Activated CD8-positive, alpha-beta T cell treated with anti-CD3 and anti-CD28 coated beads for 36 hours (primary cell): ENCODE measurements at regions not wholly inside any gene's neighbourhood (a gene's known extent, or its start where the extent isn't known, plus 50 kb on each side); places are given as distances from the start of the nearest gene placed in this dataset.

Experiments used
- ATAC-seq: fragments of 200-7000 bp; cut with Tn5 transposase; one replicate; pipeline ENCODE4 v1.10.0; 2021; ENCODE audit warnings: mild to moderate bottlenecking, moderate library complexity
- CTCF ChIA-PET: fragments of 350-600 bp; sonication (Branson Sonifier 250); formaldehyde crosslinking; loops from one replicate; lab custom pipeline; 2021; ENCODE audit warnings: antibody characterized with exemption; lab: Charles Lee
- POLR2A ChIA-PET: fragments of 350-600 bp; sonication (Branson Sonifier 250); formaldehyde crosslinking; loops from one replicate; lab custom pipeline; 2021; ENCODE audit warnings: antibody characterized with exemption; lab: Charles Lee
- DNase-seq: peaks from one replicate; pipeline ENCODE4 v3.0.0-alpha.2; 2020
- H3K27ac Mint-ChIP-seq: one replicate; pipeline ENCODE4 v1.8.0; 2021; ENCODE audit warnings: mild to moderate bottlenecking, mixed read lengths
- H3K27me3 Mint-ChIP-seq: one replicate; pipeline ENCODE4 v1.8.0; 2021; ENCODE audit warnings: mixed read lengths
- H3K36me3 Mint-ChIP-seq: one replicate; pipeline ENCODE4 v1.8.0; 2021; ENCODE audit warnings: low read depth, mixed read lengths
- H3K4me1 Mint-ChIP-seq: one replicate; pipeline ENCODE4 v1.8.0; 2021; ENCODE audit warnings: low read depth, mixed read lengths
- H3K4me3 Mint-ChIP-seq: one replicate; pipeline ENCODE4 v1.8.0; 2021; ENCODE audit warnings: mild to moderate bottlenecking, moderate library complexity, mixed read lengths
- H3K9me3 Mint-ChIP-seq: one replicate; pipeline ENCODE4 v1.8.0; 2021; ENCODE audit warnings: mixed read lengths
- CTCF ChIP-seq: fragments of 200-600 bp; IDR thresholded peaks from one replicate; pipeline ENCODE4 v1.8.0; 2022; ENCODE audit warnings: antibody characterized with exemption, mild to moderate bottlenecking
- intact Hi-C: fragments of 100-400 bp; cut with micrococcal nuclease; formaldehyde crosslinking; loops from one replicate; pipeline ENCODE4 v1.10.0; 2022

GRCh38 chr1:25066256-25066655 is 136.2 kb upstream of the RUNX3 start:
- H3K4me1 Mint-ChIP-seq: peaks cover 27% of the 10 kb centered on the region
- H3K36me3 Mint-ChIP-seq: no peaks in the 10 kb centered on the region
- H3K9me3 Mint-ChIP-seq: no peaks in the 10 kb centered on the region
- POLR2A ChIA-PET: no interaction called here
- H3K27me3 Mint-ChIP-seq: no peaks in the 10 kb centered on the region
- TF ChIP-seq CTCF: no peak
- H3K4me3 Mint-ChIP-seq: no peak overlapping the region
- no peak for DNase-seq
- no peak for ATAC-seq
- CTCF ChIA-PET: interaction anchor here (0.8 to 1.9 kb wide), 5 partner anchors 29 to 379 kb away, joined by 3 to 11 read pairs (median 3); no protein-coding TSS in a partner anchor
- no peak overlapping the region for H3K27ac Mint-ChIP-seq
- intact Hi-C loops: no loop called here

GRCh38 chr1:25065795-25066238 is 135.7 kb upstream of the RUNX3 start:
- peaks cover 27% of the 10 kb centered on the region for H3K4me1 Mint-ChIP-seq
- peak; percentile 60 for ATAC-seq
- no peak overlapping the region for H3K27ac Mint-ChIP-seq
- intact Hi-C loops: no loop called here
- no peak for TF ChIP-seq CTCF
- DNase-seq: peak; percentile 51
- no peaks in the 10 kb centered on the region for H3K9me3 Mint-ChIP-seq
- H3K27me3 Mint-ChIP-seq: no peaks in the 10 kb centered on the region
- ChIA-PET CTCF (interaction anchor here (0.8 to 1.9 kb wide), 4 partner anchors 28 to 379 kb away, joined by 3 to 11 read pairs (median 4); no protein-coding TSS in a partner anchor), POLR2A (interaction anchor here (1.3 kb wide), 1 partner anchor 114 kb away, joined by 3 read pairs; no protein-coding TSS in a partner anchor)
- H3K36me3 Mint-ChIP-seq: no peaks in the 10 kb centered on the region
- no peak overlapping the region for H3K4me3 Mint-ChIP-seq

GRCh38 chr1:25065321-25065721 is 135.2 kb upstream of the RUNX3 start:
- Mint-ChIP-seq H3K9me3 (no peaks in the 10 kb centered on the region), H3K4me3 (peak overlapping the region; percentile 6), H3K4me1 (peaks cover 27% of the 10 kb centered on the region), H3K36me3 (no peaks in the 10 kb centered on the region), H3K27me3 (no peaks in the 10 kb centered on the region), H3K27ac (peak overlapping the region; percentile 60)
- no peak for ATAC-seq
- ChIA-PET POLR2A (interaction anchor here (1.0 to 1.3 kb wide), 4 partner anchors 34 to 133 kb away, joined by 3 to 4 read pairs (median 4); no protein-coding TSS in a partner anchor), CTCF (interaction anchor here (0.9 to 1.9 kb wide), 2 partner anchors 28 to 37 kb away, joined by 4 to 11 read pairs; no protein-coding TSS in a partner anchor)
- intact Hi-C loops: no loop called here
- no peak for DNase-seq
- TF ChIP-seq CTCF: no peak

GRCh38 chr1:25064465-25065240 is 134.6 kb upstream of the RUNX3 start:
- H3K4me1 Mint-ChIP-seq: peaks cover 27% of the 10 kb centered on the region
- no peak for TF ChIP-seq CTCF
- H3K27me3 Mint-ChIP-seq: no peaks in the 10 kb centered on the region
- CTCF ChIA-PET: interaction anchor here (0.7 to 1.8 kb wide), 3 partner anchors 27 to 109 kb away, joined by 3 to 7 read pairs (median 4); no protein-coding TSS in a partner anchor
- ATAC-seq (peak; percentile 82), DNase-seq (peak; percentile 75)
- H3K36me3 Mint-ChIP-seq: no peaks in the 10 kb centered on the region
- intact Hi-C loops: no loop called here
- H3K27ac Mint-ChIP-seq: peak overlapping the region; percentile 67
- no peak overlapping the region for H3K4me3 Mint-ChIP-seq
- H3K9me3 Mint-ChIP-seq: no peaks in the 10 kb centered on the region
- POLR2A ChIA-PET: interaction anchor here (0.8 to 1.3 kb wide), 7 partner anchors 15 to 133 kb away, joined by 3 to 4 read pairs (median 3); no protein-coding TSS in a partner anchor
